ENCODE measurements at regions not wholly inside any gene's neighbourhood (a gene's known extent, or its start where the extent isn't known, plus 50 kb on each side); places are given as distances from the start of the nearest gene placed in this dataset.
A peak's percentile ranks its signal among the peaks of the same experiment; 100 is the strongest.
"Not testable (repeated sequence)": the region's sequence is repeated elsewhere in the genome, so short reads cannot be mapped to it uniquely, and the experiment has no call there.

DNA sequence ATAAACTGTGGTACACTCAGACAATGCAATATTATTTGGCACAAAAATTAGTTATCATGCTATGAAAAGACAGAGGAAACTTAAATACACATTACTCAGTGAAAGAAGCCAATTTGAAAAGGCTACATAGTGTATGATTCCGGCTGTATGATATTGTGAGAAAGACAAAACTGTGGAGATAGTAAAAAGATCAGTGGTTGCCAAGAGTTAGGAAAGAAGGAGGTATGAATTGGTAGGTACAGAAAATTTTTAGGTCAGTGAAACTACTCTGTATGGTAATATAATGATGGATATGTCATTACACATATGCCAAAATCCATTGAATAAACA lies 458.8 kb upstream of the CBLB start:
- no peak for DNase-seq

GRCh38 chr3:106328224-106328623 lies 459.4 kb upstream of the CBLB start:
- DNase-seq, result no peak

DNA sequence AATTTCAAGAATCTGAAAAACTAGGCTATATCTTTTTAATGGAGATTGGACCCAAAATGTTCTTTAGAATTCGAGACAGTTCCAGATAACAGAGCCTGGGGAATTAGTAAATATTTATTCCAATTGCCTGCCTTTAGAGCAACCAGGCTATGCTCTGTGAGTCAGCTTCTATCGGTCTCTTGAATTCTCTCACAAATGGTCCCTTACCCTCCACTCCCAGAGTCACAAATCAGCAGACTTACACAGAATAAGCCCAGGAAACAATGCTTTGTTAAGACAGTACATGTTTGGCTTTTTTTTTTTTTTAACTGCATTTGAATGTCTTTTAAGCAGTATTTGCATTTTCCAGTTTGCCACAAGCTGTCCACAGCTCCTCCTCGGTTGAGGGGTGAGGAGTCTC lies 460.7 kb upstream of the CBLB start:
- DNase-seq, result no peak

GRCh38 chr3:106331636-106332035 lies 462.8 kb upstream of the CBLB start:
- no peak for DNase-seq

- no peak for DNase-seq
Measured at GRCh38 chr3:106332129-106332528, 463.3 kb upstream of the CBLB start.

DNA sequence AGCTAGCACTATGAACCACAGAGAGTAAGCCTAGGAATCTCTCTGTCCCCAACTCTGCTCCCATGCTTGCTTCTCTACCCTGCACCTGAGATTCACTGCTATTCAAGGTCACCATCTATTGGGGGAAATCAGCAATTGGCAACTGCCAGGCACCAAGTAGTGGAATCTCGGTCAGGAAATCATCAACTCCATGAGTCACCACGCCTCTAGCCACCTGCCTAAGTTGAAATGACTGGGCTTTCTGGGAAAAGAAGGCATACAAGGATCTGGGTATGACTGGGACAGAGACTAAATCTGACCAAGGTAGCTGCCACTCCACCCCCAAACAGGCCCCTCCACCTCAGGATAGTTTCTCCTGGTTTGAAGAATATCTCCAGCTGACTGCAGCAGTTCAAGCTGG lies 464.1 kb upstream of the CBLB start:
- DNase-seq, result no peak

GRCh38 chr3:106333911-106334618 lies 465.3 kb upstream of the CBLB start:
- peak; percentile 20 for DNase-seq

- no peak for DNase-seq
Measured at GRCh38 chr3:106336619-106337018, 467.8 kb upstream of the CBLB start.

- peak; percentile 39 for DNase-seq
Measured at GRCh38 chr3:106337116-106337515, 468.3 kb upstream of the CBLB start.

GRCh38 chr3:106338582-106339214 lies 469.9 kb upstream of the CBLB start:
- no peak for DNase-seq

DNA sequence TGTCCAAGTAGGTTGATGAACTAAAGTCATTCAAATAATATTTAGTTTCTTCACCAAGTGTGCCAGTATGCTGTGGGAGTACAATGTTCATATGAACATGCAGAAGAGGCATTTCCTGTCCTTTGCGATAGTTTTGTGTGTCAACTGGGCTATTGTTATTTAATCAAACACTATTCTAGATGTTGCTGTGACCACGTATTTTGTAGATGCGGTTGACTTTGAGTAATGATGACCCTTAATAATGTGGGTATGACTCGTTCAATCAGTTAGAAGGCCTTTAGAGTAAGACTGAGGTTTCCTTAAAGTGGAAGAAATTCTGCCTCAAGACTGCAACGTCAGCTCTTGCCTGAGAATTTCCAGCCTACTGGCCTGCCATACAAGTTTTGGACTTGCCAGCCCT lies 470.7 kb upstream of the CBLB start:
- DNase-seq, result peak; percentile 5

- peak; percentile 5 for DNase-seq
Measured at GRCh38 chr3:106341087-106341486, 472.3 kb upstream of the CBLB start.

- DNase-seq, result no peak
Measured at GRCh38 chr3:106341586-106342162, 472.9 kb upstream of the CBLB start.

DNA sequence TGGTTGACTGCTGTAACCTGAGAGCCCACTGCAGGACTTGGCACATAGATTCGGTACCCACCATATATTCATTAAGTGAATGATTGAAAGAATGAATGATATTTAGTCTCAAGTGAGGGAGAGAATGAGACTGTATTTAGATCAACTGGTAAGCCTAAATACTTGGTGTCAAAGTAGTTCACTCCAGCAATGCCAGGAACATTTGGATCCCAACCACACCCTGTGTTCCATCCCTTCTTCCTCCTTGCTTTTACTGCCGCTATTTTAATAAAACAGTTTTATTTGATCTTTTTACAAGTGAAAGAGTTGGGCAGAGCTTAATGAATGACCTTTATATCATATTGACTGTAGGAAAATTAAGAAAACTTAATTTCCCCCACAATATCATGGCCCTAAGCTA lies 473.6 kb upstream of the CBLB start:
- DNase-seq, result no peak

DNA sequence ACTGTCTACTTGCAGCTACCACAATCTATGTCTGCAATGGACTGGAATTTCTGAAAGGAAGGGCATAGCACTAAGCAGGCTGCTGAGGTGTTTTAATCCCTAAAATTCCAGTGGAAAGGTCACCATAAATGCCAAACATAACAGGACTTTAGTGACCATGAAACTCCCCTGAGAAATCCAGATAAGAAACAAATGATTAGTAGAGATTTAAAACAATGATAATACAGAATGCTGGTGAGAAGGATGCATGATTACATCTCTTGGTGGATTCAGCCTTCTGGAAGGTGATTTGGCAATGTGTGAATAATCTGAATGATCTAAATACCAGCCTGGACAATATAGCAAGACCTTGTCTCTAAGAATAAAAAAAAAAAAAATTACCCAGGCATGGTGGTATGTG lies 475.0 kb upstream of the CBLB start:
- no peak for DNase-seq

DNA sequence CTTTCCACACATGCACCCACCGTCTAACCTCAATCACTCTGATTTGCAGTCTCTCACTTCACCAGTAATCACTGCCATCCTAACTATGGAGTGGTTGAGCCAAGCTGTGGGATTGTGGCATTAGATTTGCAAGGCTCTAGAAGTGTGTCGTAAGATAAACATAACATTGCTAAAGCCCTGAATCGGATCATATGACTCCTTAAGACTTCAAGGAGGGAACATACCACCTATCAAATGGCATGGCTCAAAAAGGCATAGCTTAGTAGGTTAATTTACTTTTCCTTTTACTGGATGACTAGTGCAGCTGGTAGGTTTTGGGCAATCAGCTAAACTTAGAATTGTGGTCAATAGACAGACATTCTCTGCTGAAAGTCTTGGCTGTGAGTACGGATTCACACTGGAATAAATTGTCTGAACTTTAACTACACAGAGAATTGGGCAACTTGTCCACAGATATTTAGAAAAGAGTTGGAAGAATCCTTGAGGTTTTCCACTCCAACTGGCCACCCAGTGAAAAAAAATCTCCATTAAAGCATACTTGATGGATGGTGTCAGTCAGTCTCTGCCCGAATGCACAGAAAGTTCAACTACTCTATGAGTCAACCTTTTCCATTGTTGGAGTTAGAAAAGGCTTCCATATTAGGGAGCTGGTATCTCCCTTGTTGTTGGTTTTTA lies 476.7 kb upstream of the CBLB start:
- DNase-seq, result peak; percentile 94

GRCh38 chr3:106347350-106347749 lies 478.5 kb upstream of the CBLB start:
- no peak for DNase-seq

GRCh38 chr3:106348139-106348690 lies 479.4 kb upstream of the CBLB start:
- no peak for DNase-seq

GRCh38 chr3:106349191-106349881 lies 480.5 kb upstream of the CBLB start:
- DNase-seq, result no peak

DNA sequence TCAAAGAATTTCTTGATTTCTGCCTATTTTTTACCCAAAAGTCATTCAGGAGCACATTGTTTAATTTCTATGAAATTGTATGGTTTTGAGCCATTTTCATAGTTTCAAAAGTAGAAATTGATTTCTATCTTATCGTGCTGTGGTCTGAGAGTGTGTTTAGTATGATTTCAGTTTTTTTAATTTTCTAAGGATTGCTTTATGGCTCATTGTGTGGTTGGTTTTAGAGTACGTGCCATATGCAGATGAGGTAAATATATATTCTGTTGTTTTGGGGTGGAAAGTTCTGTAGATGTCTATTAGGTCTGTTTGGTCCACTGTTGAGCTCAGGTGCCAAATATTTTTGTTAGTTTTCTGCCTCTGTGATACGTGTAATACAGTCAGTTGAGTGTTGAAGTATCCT lies 487.1 kb upstream of the CBLB start:
- no peak for DNase-seq

DNA sequence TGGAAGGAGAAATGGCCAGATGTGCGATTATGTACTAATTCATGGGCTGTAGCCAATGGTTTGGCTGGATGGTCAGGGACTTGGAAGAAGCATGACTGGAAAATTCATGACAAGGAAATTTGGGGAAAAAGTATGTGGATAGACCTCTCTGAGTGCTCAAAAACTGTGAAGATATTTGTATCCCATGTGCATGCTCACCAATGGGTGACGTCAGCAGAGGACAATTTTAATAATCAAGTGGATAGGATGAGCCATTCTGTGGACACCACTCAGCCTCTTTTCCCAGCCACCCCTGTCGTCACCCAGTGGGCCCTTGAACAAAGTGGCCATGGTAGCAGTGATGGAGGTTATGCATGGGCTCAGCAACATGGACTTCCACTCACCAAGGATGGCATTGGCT lies 490.9 kb upstream of the CBLB start:
- DNase-seq, result no peak

GRCh38 chr3:106360901-106361300 lies 492.1 kb upstream of the CBLB start:
- not testable (repeated sequence) for DNase-seq

GRCh38 chr3:106364477-106364876 lies 495.7 kb upstream of the CBLB start:
- no peak for DNase-seq
